Heart right ventricle (tissue), 16 donors: ENCODE measurements at regions not wholly inside any gene's neighbourhood (a gene's known extent, or its start where the extent isn't known, plus 50 kb on each side); places are given as distances from the start of the nearest gene placed in this dataset.

ENCODE experiments used
- ATAC-seq, 8 donors: fragments of 200-7000 bp; cut with Tn5 transposase; one replicate each; pipeline ENCODE4 v1.9.1; 2020; ENCODE audit warnings: mild to moderate bottlenecking in 8 of 8, moderate library complexity in 8 of 8, moderate number of reproducible peaks in 1 of 8
- DNase-seq, 2 donors: peaks; one replicate each; pipeline ENCODE4 v3.0.0-alpha.2; 2020
- H3K27ac ChIP-seq, 10 donors: fragments of 200-600 bp; sonication (generic) in 2 of 10; one replicate each; pipeline versions ENCODE4 v1.5.0 to v1.8.0; 2020 to 2022; ENCODE audit warnings: mild to moderate bottlenecking in 3 of 10
- H3K27me3 ChIP-seq, 7 donors: fragments of 200-600 bp; one replicate each; pipeline ENCODE4 v1.8.0; 2021 to 2022; ENCODE audit warnings: mild to moderate bottlenecking in 2 of 7
- H3K36me3 ChIP-seq, 9 donors: fragments of 200-600 bp; sonication (generic) in 1 of 9; one replicate each; pipeline versions ENCODE4 v1.5.0 to v1.8.0; 2020 to 2022; ENCODE audit warnings: mild to moderate bottlenecking in 2 of 9
- H3K4me1 ChIP-seq, 9 donors: fragments of 200-600 bp; sonication (generic) in 1 of 9; one replicate each; pipeline versions ENCODE4 v1.5.0 to v1.8.0; 2020 to 2022; ENCODE audit warnings: mild to moderate bottlenecking in 4 of 9
- H3K4me3 ChIP-seq, 10 donors: fragments of 200-600 bp; sonication (generic) in 2 of 10; one replicate each; pipeline versions ENCODE4 v1.5.0 to v1.8.0; 2020 to 2022; ENCODE audit warnings: mild to moderate bottlenecking in 7 of 10, moderate library complexity in 2 of 10
- H3K9me3 ChIP-seq, 11 donors: fragments of 200-600 bp in 10 of 11; sonication (generic) in 2 of 11; one replicate each; pipeline versions ENCODE4 v1.5.0 to v1.8.0; 2013 to 2022; ENCODE audit warnings: mild to moderate bottlenecking in 2 of 11, control low read depth in 1 of 11, moderate library complexity in 1 of 11
- CTCF ChIP-seq, 9 donors: fragments of 200-600 bp; sonication (generic) in 2 of 9; IDR thresholded peaks; one replicate each; pipeline versions ENCODE4 v1.5.0 to v1.8.0; 2021 to 2022; ENCODE audit warnings: antibody characterized with exemption in 9 of 9, mild to moderate bottlenecking in 5 of 9, moderate library complexity in 1 of 9
- whole genome bisulfite sequencing, 2 donors: extraction: QIAGEN DNeasy Blood & Tissue Kit; methylation state at CpG; one replicate each; pipeline ENCODE4 v1.1.7; 2013; ENCODE audit warnings: inconsistent platforms in 1 of 2; 5-methylcytosine and 5-hydroxymethylcytosine counted together
- intact Hi-C, 10 donors: fragments of 100-400 bp; cut with DNase I; formaldehyde crosslinking; loops; one replicate each; pipeline versions ENCODE4 v1.11.1 to v1.14.2; 2022
- donor health status: Arrhythmogenic right ventricular cardiomyopathy.
- donor health status: ischemic (EF 13 %, LVEDD 7.1; RV severe dilation, severe dysfunction).
- donor health status: healthy with polysubstance abuse.
- donor health status: DM: no; HTN: yes; CAD: no.
- donor health status: DM: no; HTN: no; CAD: no.
- donor health status: ischemic (EF 25% LVEDD 6.9; RV normal size, moderate dysfunction).
- donor health status: ischemic (EF 25% LVEDD 5.7; RV mildly dilated, moderate dysfunction).
- donor health status: healthy.
- donor health status: DM: yes; HTN: yes; CAD: no.
- donor health status: Ischemic cardiomyopathy.
- donor health status: ischemic (EF 35%, LVEDD 5.7; RV mildly dilated, moderate dysfunction).
- donor health status: nonischemic (EF 11% LVEDD 7.7; RV severe dilation, severe dysfunction).
- donor health status: DM: yes; HTN: yes; CAD: no.
- donor health status: PGD.
- donor health status: ischemic (EF 29% LVEDD 5.4; RV normal size, mild dysfunction).
- donor health status: nonischemic (EF 23%, LVEDD 6.1; RV moderate dilation, normal function).

GRCh38 chr2:114254875-114255274, 187.6 kb upstream of the DPP10 start:
- Histone ChIP-seq H3K9me3 (no peaks in the 10 kb centered on the region), H3K36me3 (no peaks in the 10 kb centered on the region), H3K4me3 (no peak overlapping the region), H3K4me1 (no peaks in the 10 kb centered on the region), H3K27ac (no peak overlapping the region), H3K27me3 (no peaks in the 10 kb centered on the region)
- ATAC-seq (no peak), DNase-seq (no peak)
- TF ChIP-seq CTCF (IDR thresholded peaks at IDR 0.05): no peak
- WGBS, 2 donors: 85 to 87% methylated on average over 2 of the region's 2 CpGs
- intact Hi-C loops: no loop called here

- intact Hi-C loops: no loop called here
- no peaks in the 10 kb centered on the region for H3K9me3 ChIP-seq
- H3K36me3 ChIP-seq: no peaks in the 10 kb centered on the region
- H3K4me3 ChIP-seq: no peak overlapping the region
- no peak overlapping the region for H3K27ac ChIP-seq
- DNase-seq (no peak), ATAC-seq (no peak)
- H3K27me3 ChIP-seq: no peaks in the 10 kb centered on the region
- WGBS, 2 donors: 89 to 91% methylated on average over 3 of the region's 3 CpGs
- no peak for TF ChIP-seq CTCF (IDR thresholded peaks at IDR 0.05)
- no peaks in the 10 kb centered on the region for H3K4me1 ChIP-seq
Measured at GRCh38 chr2:114259389-114259788, 183.1 kb upstream of the DPP10 start.

GRCh38 chr2:114261366-114261765, 181.1 kb upstream of the DPP10 start:
- no peak overlapping the region for H3K27ac ChIP-seq
- no peaks in the 10 kb centered on the region for H3K9me3 ChIP-seq
- no peak overlapping the region for H3K4me3 ChIP-seq
- no peaks in the 10 kb centered on the region for H3K27me3 ChIP-seq
- intact Hi-C loops: no loop called here
- no peak for ATAC-seq
- H3K36me3 ChIP-seq: no peaks in the 10 kb centered on the region
- TF ChIP-seq CTCF (IDR thresholded peaks at IDR 0.05): no peak
- no peaks in the 10 kb centered on the region for H3K4me1 ChIP-seq
- no peak for DNase-seq

- Histone ChIP-seq H3K9me3 (no peaks in the 10 kb centered on the region), H3K27me3 (no peaks in the 10 kb centered on the region), H3K36me3 (no peaks in the 10 kb centered on the region), H3K27ac (no peak overlapping the region), H3K4me1 (no peaks in the 10 kb centered on the region), H3K4me3 (no peak overlapping the region)
- TF ChIP-seq CTCF (IDR thresholded peaks at IDR 0.05): no peak
- DNase-seq: no peak
- ATAC-seq: no peak
- intact Hi-C loops: no loop called here
- 66 to 70% methylated on average over 4 of the region's 4 CpGs for WGBS, 2 donors
Measured at GRCh38 chr2:114265261-114265660, 177.2 kb upstream of the DPP10 start.

GRCh38 chr2:114274957-114275356, 167.5 kb upstream of the DPP10 start:
- DNase-seq (no peak), ATAC-seq (no peak)
- no peaks in the 10 kb centered on the region for H3K36me3 ChIP-seq
- no peak overlapping the region for H3K27ac ChIP-seq
- H3K9me3 ChIP-seq: peaks cover 0 to 32% (median 12%) of the 10 kb centered on the region in 11 donors
- no peaks in the 10 kb centered on the region for H3K27me3 ChIP-seq
- TF ChIP-seq CTCF (IDR thresholded peaks at IDR 0.05): no peak
- H3K4me1 ChIP-seq: no peaks in the 10 kb centered on the region
- intact Hi-C loops: no loop called here
- H3K4me3 ChIP-seq: no peak overlapping the region
